ENCODE measurements at regions not wholly inside any gene's neighbourhood (a gene's known extent, or its start where the extent isn't known, plus 50 kb on each side); places are given as distances from the start of the nearest gene placed in this dataset.

DNA sequence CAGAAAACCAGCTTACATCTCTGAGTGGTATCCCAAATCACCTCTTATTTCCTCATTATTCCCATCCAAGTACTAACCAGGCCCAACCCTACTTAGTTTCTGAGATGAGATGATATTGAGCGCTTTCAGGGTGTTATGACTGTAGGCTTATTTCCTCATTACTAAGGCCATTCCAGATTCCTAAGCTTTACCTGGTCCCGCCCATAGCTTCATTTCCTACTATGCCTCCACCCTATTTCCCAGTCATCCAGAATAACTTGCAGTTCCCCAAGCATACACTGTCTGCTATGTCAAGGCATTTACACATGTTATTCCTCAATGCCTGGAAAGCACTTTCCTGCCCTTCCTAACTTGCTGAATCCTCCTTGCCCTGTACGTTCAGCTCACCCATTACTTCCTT is 79.3 kb upstream of the SPAG17 start:
- no peaks in the 10 kb centered on the region for H3F3A ChIP-seq (ENCODE audit: insufficient read depth, low read depth)
- no peaks in the 10 kb centered on the region for H3K9me3 ChIP-seq (ENCODE audit: insufficient read depth, low read depth)
- 0 out of 2 replicates have a peak, but pooled peaks cover 3% of the 10 kb centered on the region for H3K27me3 ChIP-seq (ENCODE audit: insufficient read depth, low read depth)
- H3K36me3 ChIP-seq (ENCODE audit: low read depth) = no peaks in the 10 kb centered on the region
- intact Hi-C loops (cut with micrococcal nuclease; ENCODE audit: unreplicated experiment) = no loop called here
- H3K4me1 ChIP-seq (replicated peaks; ENCODE audit: insufficient read depth) = no peaks in the 10 kb centered on the region
- no TSS peak for BruUV-seq (replicated peaks)
- ChIA-PET CTCF (no interaction called here), POLR2A (ENCODE audit: unreplicated experiment) (no interaction called here)
- no peaks in the 10 kb centered on the region for H4K20me1 ChIP-seq (ENCODE audit: insufficient read depth)
- DNase-seq = no peak
- H3K27ac ChIP-seq = no peak overlapping the region
- H3K9me2 ChIP-seq (ENCODE audit: insufficient read depth) = no peaks in the 10 kb centered on the region
- no peaks in the 10 kb centered on the region for H3K79me2 ChIP-seq (ENCODE audit: low read depth)
- no peak overlapping the region for H2AFZ ChIP-seq
- no peak overlapping the region for H3K4me2 ChIP-seq
- no peak overlapping the region for H3K4me3 ChIP-seq
- TF ChIP-seq, protein P1, sequence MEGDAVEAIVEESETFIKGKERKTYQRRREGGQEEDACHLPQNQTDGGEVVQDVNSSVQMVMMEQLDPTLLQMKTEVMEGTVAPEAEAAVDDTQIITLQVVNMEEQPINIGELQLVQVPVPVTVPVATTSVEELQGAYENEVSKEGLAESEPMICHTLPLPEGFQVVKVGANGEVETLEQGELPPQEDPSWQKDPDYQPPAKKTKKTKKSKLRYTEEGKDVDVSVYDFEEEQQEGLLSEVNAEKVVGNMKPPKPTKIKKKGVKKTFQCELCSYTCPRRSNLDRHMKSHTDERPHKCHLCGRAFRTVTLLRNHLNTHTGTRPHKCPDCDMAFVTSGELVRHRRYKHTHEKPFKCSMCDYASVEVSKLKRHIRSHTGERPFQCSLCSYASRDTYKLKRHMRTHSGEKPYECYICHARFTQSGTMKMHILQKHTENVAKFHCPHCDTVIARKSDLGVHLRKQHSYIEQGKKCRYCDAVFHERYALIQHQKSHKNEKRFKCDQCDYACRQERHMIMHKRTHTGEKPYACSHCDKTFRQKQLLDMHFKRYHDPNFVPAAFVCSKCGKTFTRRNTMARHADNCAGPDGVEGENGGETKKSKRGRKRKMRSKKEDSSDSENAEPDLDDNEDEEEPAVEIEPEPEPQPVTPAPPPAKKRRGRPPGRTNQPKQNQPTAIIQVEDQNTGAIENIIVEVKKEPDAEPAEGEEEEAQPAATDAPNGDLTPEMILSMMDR (conservative IDR thresholded peaks at IDR 0.05) = no peak
- no peak for TF ChIP-seq EZH2 (IDR thresholded peaks at IDR 0.05; ENCODE audit: low read depth)

DNA sequence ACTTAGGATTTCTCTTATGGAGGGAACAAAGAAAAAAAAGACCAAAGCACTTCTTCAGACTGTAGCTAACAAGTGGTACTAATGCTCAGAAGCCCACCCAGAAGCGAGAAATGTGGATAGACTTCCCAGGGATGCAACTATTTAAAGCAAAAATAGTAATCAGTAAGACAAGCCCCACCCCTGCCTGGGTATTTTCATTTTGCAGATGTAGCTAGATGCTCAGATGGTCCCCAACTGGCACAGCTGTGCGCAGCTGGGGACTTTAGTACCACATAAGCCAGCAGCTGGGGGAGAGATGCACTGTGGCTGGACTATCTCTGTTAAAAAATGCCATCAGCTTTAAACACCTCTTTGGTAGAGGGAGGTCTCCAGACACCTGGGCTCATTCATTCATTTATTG is 77.8 kb upstream of the SPAG17 start:
- POLR2A ChIA-PET (ENCODE audit: unreplicated experiment) = no interaction called here

DNA sequence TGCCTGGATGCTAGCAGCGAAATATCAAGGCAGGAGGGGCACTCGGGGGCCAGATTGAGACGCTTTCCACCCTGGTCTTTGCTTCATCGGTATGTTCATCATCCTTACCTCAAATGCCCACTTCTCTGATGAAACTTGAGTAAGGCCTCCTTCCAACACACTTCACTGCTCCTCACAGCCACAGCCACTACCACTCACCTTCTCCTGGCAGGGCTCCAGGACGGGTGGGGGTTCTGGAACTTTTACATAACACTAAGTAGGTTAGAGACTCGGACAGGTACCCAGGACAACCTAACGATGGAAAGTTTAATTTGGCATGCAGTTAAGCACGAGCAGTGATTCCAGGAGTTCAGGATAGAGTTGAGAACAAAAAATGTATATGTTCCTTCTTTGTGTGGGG is 73.9 kb upstream of the SPAG17 start:
- Histone ChIP-seq H3K36me3 (ENCODE audit: low read depth) (no peaks in the 10 kb centered on the region), H3K27ac (no peak overlapping the region), H3K4me2 (no peak overlapping the region), H3K79me2 (ENCODE audit: low read depth) (no peaks in the 10 kb centered on the region), H3F3A (ENCODE audit: insufficient read depth, low read depth) (no peaks in the 10 kb centered on the region), H3K4me3 (no peak overlapping the region), H3K27me3 (ENCODE audit: insufficient read depth, low read depth) (0 out of 2 replicates have a peak, but pooled peaks cover 3% of the 10 kb centered on the region), H3K9me3 (ENCODE audit: insufficient read depth, low read depth) (no peaks in the 10 kb centered on the region), H3K9me2 (ENCODE audit: insufficient read depth) (no peaks in the 10 kb centered on the region), H2AFZ (no peak overlapping the region), H4K20me1 (ENCODE audit: insufficient read depth) (no peaks in the 10 kb centered on the region), H3K4me1 (replicated peaks; ENCODE audit: insufficient read depth) (no peaks in the 10 kb centered on the region)
- BruUV-seq (replicated peaks) = no TSS peak
- ChIA-PET CTCF (no interaction called here), POLR2A (ENCODE audit: unreplicated experiment) (no interaction called here)
- DNase-seq = no peak
- no peak for TF ChIP-seq EZH2 (IDR thresholded peaks at IDR 0.05; ENCODE audit: low read depth)
- TF ChIP-seq, protein P1 (conservative IDR thresholded peaks at IDR 0.05) = no peak
- intact Hi-C loops (cut with micrococcal nuclease; ENCODE audit: unreplicated experiment) = no loop called here

More for the DNA sequence above, 77.8 kb upstream of the SPAG17 start:
- Histone ChIP-seq H3K9me2 (ENCODE audit: insufficient read depth) (no peaks in the 10 kb centered on the region), H3F3A (ENCODE audit: insufficient read depth, low read depth) (no peaks in the 10 kb centered on the region), H3K36me3 (ENCODE audit: low read depth) (no peaks in the 10 kb centered on the region), H3K4me2 (no peak overlapping the region), H2AFZ (no peak overlapping the region), H3K27ac (no peak overlapping the region), H3K27me3 (ENCODE audit: insufficient read depth, low read depth) (0 out of 2 replicates have a peak, but pooled peaks cover 3% of the 10 kb centered on the region), H3K79me2 (ENCODE audit: low read depth) (no peaks in the 10 kb centered on the region), H3K9me3 (ENCODE audit: insufficient read depth, low read depth) (no peaks in the 10 kb centered on the region), H3K4me3 (no peak overlapping the region), H4K20me1 (ENCODE audit: insufficient read depth) (no peaks in the 10 kb centered on the region), H3K4me1 (replicated peaks; ENCODE audit: insufficient read depth) (no peaks in the 10 kb centered on the region)
- CTCF ChIA-PET = no interaction called here
- no peak for TF ChIP-seq EZH2 (IDR thresholded peaks at IDR 0.05; ENCODE audit: low read depth)
- TF ChIP-seq, protein P1 (conservative IDR thresholded peaks at IDR 0.05) = no peak
- intact Hi-C loops (cut with micrococcal nuclease; ENCODE audit: unreplicated experiment) = no loop called here
- BruUV-seq (replicated peaks) = no TSS peak
- DNase-seq = no peak
